Smooth muscle cell (in vitro differentiated cells): ENCODE measurements at regions not wholly inside any gene's neighbourhood (a gene's known extent, or its start where the extent isn't known, plus 50 kb on each side); places are given as distances from the start of the nearest gene placed in this dataset.

ENCODE experiments used
- DNase-seq: peaks from one replicate; lab custom pipeline; 2025; ENCODE audit not compliant: unreplicated experiment; lab: John Stamatoyannopoulos, UW
- H2AFZ ChIP-seq: fragments of 200-600 bp; sonication (generic); 2 replicates; pipeline ENCODE4 v1.6.0; 2016; ENCODE audit warnings: antibody characterized with exemption, low read depth, mild to moderate bottlenecking
- H3F3A ChIP-seq: fragments of 200-600 bp; sonication (generic); 2 replicates; pipeline ENCODE4 v1.6.0; 2017; ENCODE audit warnings: antibody characterized with exemption, low read depth
- H3K27ac ChIP-seq: fragments of 200-600 bp; sonication (generic); 2 replicates; pipeline ENCODE4 v1.5.1; 2016; ENCODE audit warnings: low read depth, mild to moderate bottlenecking
- H3K27me3 ChIP-seq: fragments of 200-600 bp; sonication (generic); 2 replicates; pipeline ENCODE4 v1.6.1; 2016; ENCODE audit warnings: low read depth, mild to moderate bottlenecking
- H3K36me3 ChIP-seq: fragments of 200-600 bp; sonication (generic); 2 replicates; pipeline ENCODE4 v1.5.1; 2016; ENCODE audit warnings: low read depth
- H3K4me1 ChIP-seq: fragments of 200-600 bp; sonication (generic); 2 replicates; pipeline ENCODE4 v1.5.1; 2016; ENCODE audit warnings: low read depth
- H3K4me2 ChIP-seq: fragments of 200-600 bp; sonication (generic); 2 replicates; pipeline ENCODE4 v1.6.0; 2016; ENCODE audit warnings: mild to moderate bottlenecking
- H3K4me3 ChIP-seq: fragments of 200-600 bp; sonication (generic); 2 replicates; pipeline ENCODE4 v1.5.1; 2016; ENCODE audit warnings: mild to moderate bottlenecking
- H3K79me2 ChIP-seq: fragments of 200-600 bp; sonication (generic); 2 replicates; pipeline ENCODE4 v1.6.0; 2016; ENCODE audit warnings: low read depth, mild to moderate bottlenecking
- H3K9ac ChIP-seq: fragments of 200-600 bp; sonication (generic); 2 replicates; pipeline ENCODE4 v1.6.0; 2016; ENCODE audit warnings: low read depth
- H3K9me3 ChIP-seq: fragments of 200-600 bp; sonication (generic); replicated peaks from 2 replicates; pipeline ENCODE4 v1.5.1; 2016; ENCODE audit warnings: low read depth
- H4K20me1 ChIP-seq: fragments of 200-600 bp; sonication (generic); 2 replicates; pipeline ENCODE4 v1.6.0; 2016; ENCODE audit warnings: low read depth
- CTCF ChIP-seq: fragments of 200-600 bp; sonication (generic); IDR thresholded peaks from 2 replicates; pipeline ENCODE4 v1.5.1; 2017; ENCODE audit warnings: borderline replicate concordance, mild to moderate bottlenecking, antibody characterized with exemption; ENCODE audit not compliant: insufficient read depth, poor library complexity, severe bottlenecking
- WGBS: methylation state at CpG from one replicate; pipeline ENCODE4 v1.1.7; 2016; ENCODE audit warnings: low lambda C conversion rate; 5-methylcytosine and 5-hydroxymethylcytosine counted together

GRCh38 chr14:104425171-104425681 lies 154.3 kb upstream of the C14orf180 start:
- Histone ChIP-seq H3K4me3 (no peak overlapping the region), H3F3A (no peaks in the 10 kb centered on the region), H3K4me2 (no peak overlapping the region), H3K27ac (no peak overlapping the region), H3K4me1 (peaks cover 4% of the 10 kb centered on the region), H3K9ac (no peak overlapping the region), H3K79me2 (no peaks in the 10 kb centered on the region), H3K36me3 (no peaks in the 10 kb centered on the region), H4K20me1 (no peaks in the 10 kb centered on the region), H3K27me3 (no peaks in the 10 kb centered on the region), H3K9me3 (no peaks in the 10 kb centered on the region), H2AFZ (no peak overlapping the region)
- no peak for DNase-seq
- TF ChIP-seq CTCF, result no peak
- 83% methylated on average over 15 of the region's 16 CpGs for WGBS

DNA sequence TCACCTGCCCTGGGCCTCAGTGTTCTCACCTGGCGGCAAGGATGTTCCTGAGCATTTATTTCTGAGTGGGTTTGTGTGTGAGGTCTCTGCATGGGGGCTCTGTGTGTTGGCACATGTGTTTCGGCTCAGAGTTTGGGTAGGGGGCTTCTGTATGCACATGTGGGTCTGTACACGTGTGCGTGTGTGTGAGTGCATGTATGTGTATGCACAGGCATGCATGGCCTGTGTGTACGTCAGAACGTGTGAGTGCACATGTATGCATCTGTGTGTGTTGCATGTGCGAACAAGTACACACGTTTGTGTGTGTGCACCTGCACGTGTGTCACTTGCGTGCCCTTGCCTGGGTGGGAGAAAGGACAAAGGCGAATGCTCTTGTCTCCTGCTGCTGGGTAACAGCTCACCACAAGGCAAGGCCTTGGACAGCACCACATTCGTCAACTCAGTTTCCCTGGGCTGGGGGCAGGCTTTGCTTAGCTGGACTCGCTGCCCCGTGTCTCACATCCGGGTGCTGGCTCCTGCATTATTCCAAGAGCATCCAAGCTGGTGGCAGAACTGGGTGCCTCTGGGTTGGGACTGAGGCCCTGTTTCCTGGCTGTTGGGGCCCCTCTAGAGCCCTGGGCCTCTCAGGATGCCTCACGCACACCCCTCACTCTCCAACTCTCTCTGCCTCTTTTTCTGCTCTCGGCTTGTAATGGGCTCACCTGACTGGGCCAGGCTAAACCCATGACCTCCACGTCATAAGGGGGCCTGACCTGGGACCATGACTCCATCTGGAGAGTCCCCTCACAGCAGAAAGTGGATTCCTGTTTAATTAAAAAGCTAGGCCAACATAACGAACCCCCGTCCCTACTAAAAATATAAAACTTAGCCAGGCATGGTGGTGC lies 153.6 kb upstream of the C14orf180 start:
- DNase-seq, result no peak
- no peak for TF ChIP-seq CTCF
- Histone ChIP-seq H3K36me3 (no peaks in the 10 kb centered on the region), H3K9ac (no peak overlapping the region), H4K20me1 (no peaks in the 10 kb centered on the region), H3K79me2 (no peaks in the 10 kb centered on the region), H3F3A (no peaks in the 10 kb centered on the region), H2AFZ (no peak overlapping the region), H3K4me1 (no peaks in the 10 kb centered on the region), H3K4me2 (no peak overlapping the region), H3K4me3 (no peak overlapping the region), H3K27me3 (no peaks in the 10 kb centered on the region), H3K27ac (no peak overlapping the region), H3K9me3 (no peaks in the 10 kb centered on the region)
- 88% methylated on average over 20 of the region's 20 CpGs for WGBS

- no peak overlapping the region for H2AFZ ChIP-seq
- H3F3A ChIP-seq, result no peaks in the 10 kb centered on the region
- no peaks in the 10 kb centered on the region for H3K9me3 ChIP-seq
- TF ChIP-seq CTCF, result no peak
- no peaks in the 10 kb centered on the region for H3K79me2 ChIP-seq
- no peaks in the 10 kb centered on the region for H3K36me3 ChIP-seq
- no peak overlapping the region for H3K9ac ChIP-seq
- H4K20me1 ChIP-seq, result no peaks in the 10 kb centered on the region
- DNase-seq, result no peak
- no peak overlapping the region for H3K4me3 ChIP-seq
- H3K27ac ChIP-seq, result no peak overlapping the region
- no peaks in the 10 kb centered on the region for H3K27me3 ChIP-seq
- no peaks in the 10 kb centered on the region for H3K4me1 ChIP-seq
- H3K4me2 ChIP-seq, result no peak overlapping the region
- WGBS, result 91% methylated on average over 21 of the region's 21 CpGs
Observed at GRCh38 chr14:104427131-104427851, 152.3 kb upstream of the C14orf180 start.
